Dedifferentiated amniotic fluid mesenchymal stem cell (primary cell): ENCODE measurements at regions not wholly inside any gene's neighbourhood (a gene's known extent, or its start where the extent isn't known, plus 50 kb on each side); places are given as distances from the start of the nearest gene placed in this dataset.
A peak's percentile ranks its signal among the peaks of the same experiment; 100 is the strongest.
"Not testable (repeated sequence)": the region's sequence is repeated elsewhere in the genome, so short reads cannot be mapped to it uniquely, and the experiment has no call there.

ENCODE experiments used
- DNase-seq: peaks from one replicate; pipeline ENCODE4 v3.0.0-alpha.2; 2016; ENCODE audit errors: extremely low spot score

DNA sequence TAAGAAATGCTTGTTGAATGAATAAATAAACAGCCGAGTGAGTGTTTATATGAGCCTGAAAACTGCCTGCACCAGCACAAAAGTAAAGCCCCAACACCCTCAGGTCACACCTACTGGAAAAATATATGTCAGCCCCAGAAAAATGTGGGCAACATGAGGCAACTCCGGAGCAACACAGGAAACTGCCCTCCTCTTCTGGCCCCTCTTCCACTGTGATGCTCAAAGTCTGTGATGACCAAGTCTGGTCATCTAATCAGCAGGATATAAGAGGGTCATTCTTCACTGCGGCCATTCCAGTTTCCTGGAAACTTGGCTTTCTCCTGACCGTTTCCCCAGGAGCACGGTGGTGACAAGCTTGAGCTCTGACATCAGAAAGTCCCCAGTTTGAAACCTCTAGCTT, 159.6 kb upstream of the PZP start:
- no peak for DNase-seq

DNA sequence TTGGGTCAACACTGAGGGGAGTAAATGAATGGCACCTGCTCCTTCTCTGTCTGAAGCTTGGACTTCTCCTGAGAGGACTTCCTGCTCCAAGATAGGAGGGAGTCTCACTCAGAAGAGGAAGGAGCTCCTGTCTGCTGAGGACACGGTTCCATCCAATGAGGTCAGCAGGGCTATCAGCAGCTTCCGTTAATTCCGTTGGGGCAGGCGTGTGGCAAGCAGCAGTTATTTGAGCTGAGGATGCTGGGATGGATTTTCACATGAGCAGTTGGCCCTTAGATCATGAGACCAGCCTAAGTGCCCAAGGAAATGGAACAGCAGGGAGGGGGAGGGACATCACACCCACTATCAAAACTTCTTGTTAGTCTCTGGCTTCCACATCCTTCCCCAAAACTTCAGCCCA, 159.0 kb upstream of the PZP start:
- no peak for DNase-seq

DNA sequence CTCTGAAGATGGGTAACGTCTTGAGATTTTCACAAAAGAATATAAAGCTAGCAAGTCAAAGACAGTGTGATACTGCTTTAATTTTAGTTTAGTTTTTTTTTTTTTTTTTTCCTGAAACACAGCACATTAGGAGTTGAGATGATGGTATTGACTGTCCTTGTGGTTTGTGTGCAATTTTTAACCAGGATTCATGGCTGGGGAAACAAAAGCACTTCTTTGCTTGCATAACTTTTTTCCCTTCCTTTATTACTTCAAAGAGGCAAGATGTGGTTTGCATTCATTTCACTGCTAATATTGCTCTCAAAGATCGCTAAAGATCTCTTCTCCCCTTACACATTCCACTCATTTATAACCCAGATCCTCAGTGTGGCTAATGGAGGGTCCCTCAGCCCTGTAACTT, 157.1 kb upstream of the PZP start:
- no peak for DNase-seq

DNA sequence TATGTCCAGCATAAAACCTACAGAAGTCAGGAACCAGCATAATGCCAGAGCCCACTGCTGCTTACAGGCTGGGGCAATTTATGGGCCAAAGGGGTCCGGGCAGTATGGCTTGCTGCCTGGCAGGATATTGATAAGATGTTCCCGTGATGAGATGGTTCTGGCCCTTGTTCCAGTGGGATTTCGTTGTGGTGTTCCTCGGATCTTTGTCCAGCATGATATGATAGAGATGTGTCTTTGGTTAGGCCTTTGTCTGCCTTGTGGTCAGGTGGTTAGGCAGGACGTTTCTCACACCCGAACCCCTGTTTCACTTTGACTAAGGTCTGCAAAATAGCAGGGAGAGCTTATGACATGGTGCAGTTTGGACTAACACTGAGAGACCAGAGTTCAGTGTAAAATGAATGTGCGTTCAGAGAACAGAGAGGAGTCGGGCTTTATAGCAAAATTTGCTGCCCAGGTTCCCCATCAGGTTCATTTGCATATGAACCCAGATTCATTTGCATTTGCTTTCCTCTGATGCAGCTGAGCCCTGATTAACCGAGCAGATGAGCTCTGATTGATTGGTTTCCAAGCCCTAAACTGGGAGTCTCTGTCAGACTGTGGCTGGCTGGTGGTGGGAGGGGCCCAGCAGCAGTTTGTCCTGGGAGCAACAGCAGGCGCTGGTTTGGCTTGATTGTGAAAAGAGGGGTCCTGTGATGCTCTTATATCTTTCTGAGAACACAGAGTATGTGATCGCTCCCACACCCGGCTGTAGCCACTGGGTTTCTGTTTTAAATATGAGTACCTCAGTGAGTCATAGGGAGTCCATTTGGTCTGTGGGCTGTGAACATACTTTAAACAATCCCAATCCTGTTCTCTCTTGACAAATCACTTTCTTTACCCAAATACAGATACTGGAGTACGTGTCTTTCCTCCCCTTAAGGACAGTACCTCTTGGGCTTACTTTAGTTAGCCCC, 156.3 kb upstream of the PZP start:
- DNase-seq, result peak; percentile 46

DNA sequence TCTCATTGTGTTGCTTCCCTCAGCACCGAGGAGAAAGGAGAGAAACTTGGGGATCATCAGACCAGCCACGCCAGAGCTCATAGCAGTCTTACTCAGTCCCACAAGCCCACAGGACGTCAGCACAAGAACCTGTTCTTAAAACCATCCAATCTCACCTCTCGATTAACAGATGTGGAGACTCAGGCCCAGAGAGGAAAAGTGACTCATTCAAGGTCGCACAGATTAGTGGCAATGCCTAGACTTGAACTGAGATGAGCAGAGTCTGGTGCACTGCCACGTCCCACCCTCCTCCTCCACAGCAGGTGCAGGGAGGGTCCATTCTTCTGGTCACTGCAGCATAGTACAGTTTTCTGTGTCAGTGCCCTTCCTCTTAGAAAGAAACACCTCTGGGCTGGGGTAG, 154.9 kb upstream of the PZP start:
- DNase-seq, result no peak

DNA sequence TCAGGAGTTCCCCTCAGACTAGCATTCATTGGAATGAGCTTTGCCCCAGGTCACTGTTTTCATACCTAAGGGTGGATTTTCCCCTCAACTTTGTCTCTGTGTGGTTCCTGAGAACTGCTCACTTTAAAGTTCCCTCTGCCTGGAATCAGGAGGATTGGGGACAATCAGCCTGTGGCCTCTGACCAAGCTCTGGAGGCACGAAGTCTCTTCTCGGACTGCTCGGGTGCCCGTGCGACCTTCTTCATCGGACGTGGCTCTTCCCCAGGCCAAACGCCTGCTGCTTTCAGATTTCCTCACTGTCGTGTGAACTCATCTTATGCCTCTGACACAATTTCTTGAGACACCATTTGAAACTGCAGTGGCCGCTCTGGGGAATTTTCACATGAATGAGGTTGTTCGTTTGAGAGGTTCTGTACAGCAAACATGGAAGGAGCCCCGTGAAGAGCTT, 153.7 kb upstream of the PZP start:
- no peak for DNase-seq

DNA sequence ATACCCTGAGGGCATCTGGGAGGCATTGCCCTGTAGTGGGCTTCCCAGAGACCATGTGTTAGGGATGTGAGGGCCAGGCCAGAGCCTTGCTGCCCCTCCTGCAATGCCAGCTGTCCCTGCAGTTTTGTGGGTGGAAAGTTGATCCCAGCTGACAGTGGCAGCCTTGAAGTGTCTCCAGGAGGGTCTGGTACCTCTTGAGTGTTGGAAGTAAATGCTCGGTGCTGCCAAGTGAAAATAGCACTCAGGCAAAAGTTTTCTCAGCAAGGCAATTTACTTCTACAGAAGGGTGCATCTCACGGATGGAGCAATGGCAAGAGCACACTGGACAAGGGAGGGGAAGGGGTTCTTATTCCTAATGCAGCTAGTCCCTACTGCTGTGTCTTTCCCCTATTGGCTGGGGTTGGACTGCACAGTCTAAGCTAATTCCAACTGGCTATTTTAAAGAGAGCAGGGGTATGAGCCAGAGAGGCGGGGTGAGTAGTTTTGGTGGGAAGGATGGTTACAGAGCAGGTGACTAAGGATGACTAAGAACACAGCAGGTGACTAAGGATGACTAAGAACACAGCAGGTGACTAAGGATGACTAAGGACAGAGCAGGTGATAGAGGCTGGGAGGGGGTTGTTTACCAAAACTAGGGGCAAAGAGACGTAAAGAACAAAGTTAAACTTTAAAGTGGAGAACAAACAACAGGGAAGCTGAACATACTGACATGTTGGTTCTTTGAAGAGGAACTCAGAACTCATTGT, 146.0 kb upstream of the PZP start:
- not testable (repeated sequence) for DNase-seq

DNA sequence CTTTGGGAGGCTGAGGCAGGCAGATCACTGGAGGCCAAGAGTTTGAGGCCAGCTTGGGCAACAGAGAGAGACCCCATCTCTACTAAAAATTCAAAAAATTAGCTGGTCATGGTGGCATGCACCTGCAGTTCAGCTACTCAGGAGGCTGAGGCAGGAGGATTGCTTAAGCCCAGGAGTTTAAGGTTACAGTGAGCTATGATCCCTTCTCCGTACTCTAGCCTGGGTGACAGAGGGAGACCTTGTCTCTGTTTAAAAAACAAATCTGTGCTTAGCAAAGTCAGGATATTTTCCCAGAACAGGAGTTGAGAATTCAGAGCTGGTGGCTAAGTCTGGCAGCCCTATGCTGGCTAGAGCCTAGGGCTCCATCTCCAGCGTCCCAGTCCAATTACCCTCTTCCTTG, 142.9 kb upstream of the PZP start:
- no peak for DNase-seq

DNA sequence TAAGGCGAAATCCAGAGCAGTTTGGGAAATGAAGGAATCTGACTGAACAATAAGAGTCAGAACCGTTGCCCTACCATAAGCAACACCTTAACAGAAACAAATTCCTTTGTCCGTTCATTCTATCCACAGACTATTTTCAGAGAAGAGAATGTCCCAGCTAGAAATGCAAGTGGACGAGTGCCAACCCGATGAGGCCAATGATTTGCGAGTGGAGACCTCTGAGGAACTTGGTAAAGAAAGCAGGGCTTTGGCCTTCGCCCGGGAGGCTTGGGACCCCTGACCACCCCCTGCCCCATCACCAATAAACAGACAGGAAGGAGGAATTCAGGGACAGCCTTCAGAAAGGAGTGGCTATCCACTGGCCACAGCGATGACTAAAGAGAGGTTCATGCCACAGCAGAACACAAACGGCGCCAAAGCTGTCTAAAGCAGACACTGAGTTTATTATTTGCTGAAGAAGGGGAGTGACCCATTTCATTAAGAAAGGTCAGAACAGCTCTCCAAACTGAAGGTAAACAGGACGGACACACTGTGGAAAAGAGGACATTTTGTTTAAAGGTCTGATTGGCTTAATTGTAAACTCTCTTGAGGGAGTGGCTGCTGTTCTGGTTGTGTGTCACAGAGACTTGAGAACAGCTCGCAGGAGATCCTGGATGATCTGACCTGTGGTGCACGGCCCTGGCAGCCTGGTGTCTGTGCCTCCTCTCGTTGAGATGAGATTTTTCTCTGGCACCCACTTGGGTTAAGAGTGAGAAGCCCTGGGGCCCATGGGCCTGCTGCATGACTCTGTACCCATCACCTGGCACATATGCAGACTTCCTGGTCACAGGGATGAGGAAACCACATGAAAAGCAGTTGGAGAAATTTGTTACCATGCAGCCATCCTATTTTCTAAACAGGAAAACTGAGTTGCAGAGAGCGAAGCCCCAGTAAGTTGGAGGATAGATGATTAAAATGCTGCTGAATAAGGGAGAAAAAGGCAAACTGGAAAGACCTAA, 142.0 kb upstream of the PZP start:
- DNase-seq, result no peak

DNA sequence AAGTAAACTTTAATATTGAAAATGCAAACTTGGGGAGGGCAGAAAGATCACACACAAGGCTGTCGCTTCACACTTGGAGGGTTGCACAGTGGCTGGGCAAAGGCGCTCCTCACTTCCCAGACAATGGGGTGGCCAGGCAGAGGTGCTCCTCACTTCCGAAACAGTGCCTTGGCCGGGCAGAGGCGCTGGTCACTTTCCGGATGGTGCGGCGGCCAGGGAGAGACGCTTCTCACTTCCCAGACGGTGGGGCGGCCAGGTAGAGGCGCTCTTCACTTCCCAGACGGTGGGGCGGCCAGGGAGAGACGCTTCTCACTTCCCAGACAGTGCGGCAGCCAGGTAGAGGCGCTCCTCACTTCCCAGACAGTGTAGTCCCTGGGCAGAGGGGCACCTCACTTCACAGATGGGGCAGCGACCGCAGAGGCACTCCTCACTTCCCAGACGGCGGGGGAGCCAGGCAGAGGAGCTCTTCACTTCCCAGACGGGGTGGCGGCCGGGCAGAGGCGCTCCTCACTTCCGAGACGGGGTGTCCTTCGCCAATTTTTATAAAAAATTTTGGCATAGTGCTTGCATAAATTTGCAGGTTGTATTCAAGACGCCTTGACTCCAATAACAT, 140.8 kb upstream of the PZP start:
- DNase-seq, result no peak

DNA sequence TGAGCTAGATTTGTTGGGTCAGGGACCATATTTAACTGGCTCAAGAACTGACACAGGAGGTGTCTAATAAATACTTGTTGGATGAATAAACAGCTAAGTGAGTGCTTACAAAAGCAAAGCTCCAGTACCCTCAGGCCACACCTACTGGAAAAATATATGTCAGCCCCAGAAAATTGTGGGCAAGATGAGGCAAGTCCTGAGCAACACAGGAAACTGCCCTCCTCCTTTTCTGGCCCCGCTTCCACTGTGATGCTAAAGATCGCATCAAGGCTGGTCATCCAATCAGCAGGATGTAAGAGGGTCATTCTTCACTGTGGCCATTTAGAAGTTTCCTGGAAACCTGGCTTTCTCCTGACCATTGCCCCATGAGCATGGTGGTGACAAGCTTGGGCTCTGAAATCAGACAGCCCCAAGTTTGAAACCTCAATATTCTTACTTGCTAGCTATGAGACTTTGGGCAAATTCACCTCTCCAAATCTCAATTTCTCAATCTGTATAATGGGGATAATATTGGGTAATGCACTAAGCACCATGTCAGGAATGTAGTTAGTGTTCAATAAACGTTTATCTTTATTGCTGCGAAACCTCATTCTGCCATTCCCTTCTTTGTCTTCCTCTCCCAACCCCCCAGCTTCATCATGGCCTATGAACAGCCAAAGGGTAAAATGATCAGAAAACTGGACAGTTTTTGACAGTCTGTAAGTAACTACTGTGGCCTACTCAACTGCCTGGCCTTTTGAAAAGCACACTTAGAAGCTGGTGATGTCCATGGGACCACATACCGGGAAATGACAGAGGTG, 139.3 kb upstream of the PZP start:
- DNase-seq, result peak; percentile 38

DNA sequence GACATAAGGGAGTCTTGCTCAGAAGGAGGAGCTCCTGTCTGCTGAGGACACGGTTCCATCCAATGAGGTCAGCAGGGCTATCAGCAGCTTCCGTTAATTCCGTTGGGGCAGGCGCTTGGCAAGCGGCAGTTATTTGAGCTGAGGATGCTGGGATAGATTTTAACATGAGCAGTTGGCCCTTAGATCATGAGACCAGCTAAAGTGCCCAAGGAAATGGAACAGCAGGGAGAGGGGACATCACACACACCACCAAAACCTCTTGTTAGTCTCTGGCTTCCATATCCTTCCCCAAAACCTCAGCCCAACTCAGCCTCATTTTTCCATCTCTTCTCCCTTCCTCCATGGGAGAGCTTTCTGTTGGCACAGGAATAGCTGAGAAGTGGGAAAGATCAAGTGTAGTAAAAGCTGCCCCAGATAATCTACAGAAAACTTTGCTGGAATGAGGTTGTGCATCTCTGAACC, 138.7 kb upstream of the PZP start:
- no peak for DNase-seq

DNA sequence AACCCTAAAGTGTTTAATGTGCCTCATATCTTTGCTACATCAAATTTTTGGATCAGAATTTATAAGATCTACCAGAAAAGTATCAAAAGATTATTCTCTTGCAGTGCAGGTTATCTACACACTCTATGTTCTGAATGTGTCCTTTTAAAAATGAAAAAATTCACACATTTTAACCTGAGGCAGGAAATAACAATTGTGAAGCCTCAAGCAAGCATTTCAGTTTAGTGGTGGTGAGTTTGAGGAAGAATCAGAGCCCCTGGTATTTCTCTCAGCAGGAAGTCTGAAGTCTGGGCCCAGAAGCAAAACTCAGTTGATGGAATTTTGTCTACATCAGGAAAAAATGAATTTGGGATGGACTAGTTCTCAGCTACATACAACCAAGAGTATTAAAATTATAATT, 137.0 kb upstream of the PZP start:
- no peak for DNase-seq

DNA sequence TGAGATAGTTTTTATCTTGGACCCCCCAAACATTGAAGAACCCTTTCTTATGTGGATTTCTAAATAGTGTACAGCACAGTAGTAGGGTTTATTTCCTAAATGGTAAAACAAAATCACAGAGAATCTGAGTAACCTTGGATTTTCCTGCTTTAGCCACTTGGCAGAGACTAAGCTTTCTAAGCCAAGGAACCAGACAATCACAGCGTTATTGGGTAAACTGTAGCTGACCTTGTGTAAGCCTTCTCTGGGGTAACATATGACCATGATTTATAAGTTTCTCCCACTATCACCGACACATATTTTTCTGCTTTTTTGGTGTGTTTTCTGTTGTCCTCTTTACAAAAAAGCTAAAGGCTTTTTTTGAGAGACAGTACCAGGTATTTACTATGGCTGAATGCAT, 136.3 kb upstream of the PZP start:
- DNase-seq, result no peak

DNA sequence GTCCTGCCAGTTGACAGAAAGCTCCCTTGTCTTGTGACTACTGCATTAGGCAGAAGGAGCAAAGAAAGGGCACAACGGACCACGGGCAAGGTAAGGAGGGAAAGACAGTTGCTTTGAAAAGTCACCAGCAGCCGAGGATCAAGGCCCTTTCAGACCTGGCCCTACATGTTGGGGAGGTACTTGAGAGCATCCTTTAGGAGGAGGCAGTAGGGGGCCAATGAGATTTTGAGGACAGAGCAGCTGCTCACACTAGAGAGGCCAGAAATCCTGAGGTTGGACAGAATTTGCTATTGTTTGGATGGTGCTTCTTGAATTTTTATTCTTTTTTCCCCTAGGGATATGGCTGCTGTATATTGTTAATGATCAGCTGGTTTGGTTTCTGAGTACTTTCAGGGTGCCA, 135.5 kb upstream of the PZP start:
- no peak for DNase-seq

DNA sequence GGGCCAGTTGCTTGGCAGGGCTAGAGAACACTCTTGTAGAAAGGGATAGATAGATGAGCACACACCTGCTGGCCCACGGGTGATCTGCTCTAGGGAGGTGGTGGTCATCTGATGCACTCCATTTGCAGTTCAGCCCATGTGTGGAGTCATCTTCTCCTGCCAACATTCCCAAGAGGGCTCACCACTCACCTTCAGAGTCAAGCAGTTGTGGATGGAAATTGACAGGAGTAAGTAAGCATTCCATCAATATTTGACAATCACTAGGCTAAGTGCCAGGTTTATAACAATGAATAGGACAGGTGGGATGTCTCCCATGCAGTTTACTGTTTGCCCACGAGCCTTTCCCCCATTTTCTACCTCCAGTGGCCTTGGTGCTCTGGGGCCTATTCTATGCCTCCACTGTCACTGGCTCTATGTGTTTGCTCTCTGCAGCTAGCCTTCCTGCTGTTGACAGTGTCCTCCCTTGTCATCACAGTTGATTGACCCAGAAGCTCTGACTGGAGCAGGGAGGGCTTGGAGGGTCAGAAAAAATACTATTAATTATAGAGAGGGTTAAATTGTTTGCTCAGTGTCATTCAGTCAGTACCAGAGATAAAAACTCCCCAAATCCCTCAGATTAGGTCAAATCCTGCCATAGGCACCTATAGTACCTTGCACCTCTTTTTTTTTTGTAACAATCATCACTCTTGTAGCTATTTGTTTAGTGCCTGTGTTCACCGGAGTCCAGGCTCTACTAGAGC, 134.6 kb upstream of the PZP start:
- no peak for DNase-seq

DNA sequence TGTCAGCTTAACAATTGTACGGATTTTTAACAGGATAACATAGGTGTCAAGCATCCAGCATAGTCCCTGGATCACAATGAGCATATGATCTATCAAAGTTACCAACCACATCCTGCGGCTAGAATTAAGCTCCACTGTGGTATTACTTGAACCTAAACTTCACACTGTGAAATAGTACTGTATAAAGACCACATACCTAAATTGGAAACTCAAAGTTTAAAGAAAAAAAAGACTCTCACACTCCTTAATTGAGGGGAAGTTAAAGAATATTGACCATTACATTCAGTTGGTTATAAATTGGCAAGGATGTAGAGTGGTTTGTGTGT, 133.0 kb upstream of the PZP start:
- no peak for DNase-seq

DNA sequence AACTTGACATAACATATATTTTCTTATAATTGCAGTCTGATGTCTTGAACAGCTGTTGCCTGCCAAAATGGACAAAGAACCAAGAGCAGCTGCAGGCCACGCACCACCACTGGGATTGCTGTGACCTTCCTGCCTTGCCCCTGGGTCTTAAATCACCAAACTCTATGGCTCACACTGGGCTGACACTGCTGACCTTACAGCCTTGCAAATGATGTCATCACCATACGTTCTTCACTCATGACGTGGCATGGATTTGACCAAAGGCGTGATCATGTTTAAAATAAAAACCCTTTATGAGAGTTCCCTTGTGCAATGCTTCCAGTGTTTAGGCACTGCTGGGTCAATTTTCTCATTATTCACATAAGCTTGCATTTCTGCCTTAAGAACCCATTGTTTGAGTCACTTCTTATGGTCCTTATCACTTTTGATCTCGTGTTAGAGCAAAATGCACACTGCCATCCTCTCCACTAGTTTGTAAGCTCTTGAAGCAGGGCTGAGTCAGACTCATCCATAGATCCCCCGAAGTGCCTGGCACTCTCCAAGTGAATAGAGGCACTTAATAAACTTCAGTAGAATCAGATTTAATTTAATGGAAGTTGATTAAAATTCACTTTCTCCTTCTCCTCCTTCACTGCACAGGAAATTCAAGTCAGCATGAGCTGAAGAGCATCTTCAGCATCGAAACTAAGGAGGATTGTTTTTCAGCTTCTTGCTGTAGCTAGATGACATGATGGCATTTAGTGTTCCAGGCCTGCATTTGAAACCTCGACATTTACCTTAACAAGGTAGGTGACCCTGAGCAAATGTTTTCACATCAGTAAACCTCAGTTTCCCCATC, 132.4 kb upstream of the PZP start:
- no peak for DNase-seq

DNA sequence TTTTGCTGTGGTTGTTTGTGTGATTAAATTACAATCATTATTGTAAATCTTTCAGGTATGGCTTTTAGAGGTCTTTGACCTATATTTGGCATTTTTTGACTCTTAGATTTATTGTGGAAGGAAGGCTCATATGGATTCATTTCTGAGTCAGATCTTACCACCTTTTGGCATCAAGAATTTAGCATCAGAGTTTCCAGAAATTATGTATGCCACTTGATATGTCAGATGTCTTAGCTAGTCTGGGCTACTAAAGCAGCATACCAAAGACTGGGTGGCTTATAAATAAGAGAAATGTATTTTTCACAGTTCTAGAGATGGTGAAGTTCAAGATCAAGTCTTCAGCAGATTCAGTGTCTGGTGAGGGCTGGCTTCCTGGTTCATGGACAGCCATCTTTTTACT, 129.5 kb upstream of the PZP start:
- DNase-seq, result no peak
